Mesodermal cell (in vitro differentiated cells): ENCODE measurements at regions not wholly inside any gene's neighbourhood (a gene's known extent, or its start where the extent isn't known, plus 50 kb on each side); places are given as distances from the start of the nearest gene placed in this dataset.
"Not testable (repeated sequence)": the region's sequence is repeated elsewhere in the genome, so short reads cannot be mapped to it uniquely, and the experiment has no call there.

Experiments
- H3K27ac ChIP-seq: 2 replicates; pipeline ENCODE4 v1.7.0; 2013; ENCODE audit warnings: mild to moderate bottlenecking, low read depth, low read length, moderate library complexity; ENCODE audit not compliant: severe bottlenecking
- H3K36me3 ChIP-seq: 2 replicates; pipeline ENCODE4 v1.7.1; 2013; ENCODE audit warnings: mild to moderate bottlenecking, low read length, moderate library complexity; ENCODE audit not compliant: control insufficient read depth, insufficient read depth
- H3K4me1 ChIP-seq: one replicate; pipeline ENCODE4 v1.7.1; 2013; ENCODE audit warnings: mild to moderate bottlenecking, low read length; ENCODE audit not compliant: insufficient read depth, control insufficient read depth, poor library complexity, severe bottlenecking
- H3K4me3 ChIP-seq: 2 replicates; pipeline ENCODE4 v1.7.0; 2013; ENCODE audit warnings: low read length, control low read depth, mild to moderate bottlenecking; ENCODE audit not compliant: insufficient read depth, poor library complexity, severe bottlenecking; ENCODE audit errors: extremely low read depth
- H3K9me3 ChIP-seq: 2 replicates; pipeline ENCODE4 v1.7.1; 2013; ENCODE audit warnings: mild to moderate bottlenecking, low read length, moderate library complexity; ENCODE audit not compliant: control insufficient read depth
- WGBS, 2 experiments: methylation state at CpG; one replicate each; pipeline ENCODE4 v1.1.5; 2013; ENCODE audit warnings: missing lambda C conversion rate in 2 of 2; ENCODE audit not compliant: insufficient coverage in 2 of 2; 5-methylcytosine and 5-hydroxymethylcytosine counted together

GRCh38 chr4:65265526-65265925 is 404.8 kb downstream of the EPHA5 start:
- Histone ChIP-seq H3K4me3 (no peak overlapping the region), H3K27ac (no peak overlapping the region), H3K9me3 (no peaks in the 10 kb centered on the region), H3K36me3 (no peaks in the 10 kb centered on the region), H3K4me1 (no peaks in the 10 kb centered on the region)

DNA sequence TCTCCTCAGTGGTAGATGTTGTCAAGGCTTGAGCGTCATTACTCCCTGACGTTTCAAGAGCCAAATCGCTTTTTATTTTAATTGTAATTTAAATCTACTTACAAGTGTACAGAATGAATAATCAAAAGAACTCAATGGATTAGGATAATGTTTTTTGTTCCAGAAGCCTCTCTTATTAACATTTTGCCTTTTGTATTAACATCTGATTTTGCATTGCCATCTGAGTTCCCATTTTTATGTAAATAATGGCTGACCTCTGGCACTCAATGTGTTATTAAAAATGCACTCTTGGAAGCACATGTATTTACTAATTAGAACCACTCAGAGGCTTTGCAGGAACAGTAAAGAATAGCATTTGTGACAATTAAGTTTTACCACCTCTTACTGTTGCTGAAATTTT is 411.0 kb downstream of the EPHA5 start:
- H3K9me3 ChIP-seq = no peaks in the 10 kb centered on the region
- no CpG with 5 or more reads among the region's 3 CpGs for WGBS, 2 experiments
- no peak overlapping the region for H3K27ac ChIP-seq
- H3K36me3 ChIP-seq = no peaks in the 10 kb centered on the region
- H3K4me3 ChIP-seq = no peak overlapping the region
- no peaks in the 10 kb centered on the region for H3K4me1 ChIP-seq

DNA sequence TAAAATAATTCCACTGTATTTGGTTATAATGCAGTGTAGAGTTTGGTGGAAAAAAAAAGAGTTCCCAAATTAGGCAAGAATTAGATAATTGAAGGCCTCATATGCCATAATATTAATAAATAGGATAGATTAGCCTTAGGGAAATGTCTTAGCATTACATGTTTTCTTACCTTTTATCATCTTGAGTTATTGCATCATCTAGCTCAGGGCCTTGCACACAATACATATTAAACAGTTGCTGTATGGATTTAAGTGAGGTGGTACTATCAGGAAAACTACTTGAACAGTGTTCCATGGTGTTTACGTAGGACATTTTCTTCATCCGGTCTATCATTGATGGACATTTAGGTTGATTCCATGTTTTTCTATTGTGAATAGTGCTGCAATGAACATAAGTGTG is 419.4 kb downstream of the EPHA5 start:
- H3K9me3 ChIP-seq = no peaks in the 10 kb centered on the region
- H3K36me3 ChIP-seq = no peaks in the 10 kb centered on the region
- no peak overlapping the region for H3K4me3 ChIP-seq
- no peaks in the 10 kb centered on the region for H3K4me1 ChIP-seq
- WGBS, 2 experiments = 94 to 95% methylated on average over 2 of the region's 2 CpGs
- no peak overlapping the region for H3K27ac ChIP-seq

- no peaks in the 10 kb centered on the region for H3K4me1 ChIP-seq
- H3K4me3 ChIP-seq = no peak overlapping the region
- H3K27ac ChIP-seq = no peak overlapping the region
- no peaks in the 10 kb centered on the region for H3K36me3 ChIP-seq
- H3K9me3 ChIP-seq = no peaks in the 10 kb centered on the region
Measured at GRCh38 chr4:65249111-65249510, 421.2 kb downstream of the EPHA5 start.

- 90 to 100% methylated on average over 11 to 12 of the region's 16 CpGs for WGBS, 2 experiments
- Histone ChIP-seq H3K36me3 (no peaks in the 10 kb centered on the region), H3K4me1 (no peaks in the 10 kb centered on the region), H3K27ac (no peak overlapping the region), H3K4me3 (no peak overlapping the region), H3K9me3 (no peaks in the 10 kb centered on the region)
Measured at GRCh38 chr4:65242156-65242846, 428.0 kb downstream of the EPHA5 start.

- Histone ChIP-seq H3K4me3 (no peak overlapping the region), H3K4me1 (no peaks in the 10 kb centered on the region), H3K9me3 (no peaks in the 10 kb centered on the region), H3K36me3 (no peaks in the 10 kb centered on the region), H3K27ac (no peak overlapping the region)
- 96 to 97% methylated on average over 20 to 24 of the region's 26 CpGs for WGBS, 2 experiments
Measured at GRCh38 chr4:65241257-65241997, 428.9 kb downstream of the EPHA5 start.

GRCh38 chr4:65234061-65234460 is 436.2 kb downstream of the EPHA5 start:
- Histone ChIP-seq H3K4me3 (no peak overlapping the region), H3K4me1 (no peaks in the 10 kb centered on the region), H3K27ac (no peak overlapping the region), H3K36me3 (no peaks in the 10 kb centered on the region), H3K9me3 (no peaks in the 10 kb centered on the region)
- 69 to 100% methylated on average over 2 of the region's 2 CpGs for WGBS, 2 experiments

DNA sequence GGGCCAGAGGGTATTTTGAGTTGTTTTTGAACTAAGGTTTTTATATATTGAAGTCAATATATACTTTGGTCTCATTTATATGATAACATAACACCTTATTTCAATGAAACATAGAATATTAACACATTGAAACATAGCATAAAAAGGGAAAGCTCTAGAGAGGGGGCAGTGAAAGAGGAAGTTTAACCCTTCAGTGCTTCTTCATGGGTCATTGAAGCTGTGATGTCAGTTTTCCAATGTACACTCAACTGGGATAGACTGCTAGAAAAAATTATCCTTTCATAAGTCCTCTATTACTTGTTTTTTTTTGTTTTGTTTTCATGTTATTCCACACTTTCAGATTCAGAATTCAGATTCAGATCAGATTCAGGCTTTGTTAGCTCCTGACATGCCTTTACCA is 442.7 kb downstream of the EPHA5 start:
- Histone ChIP-seq H3K27ac (no peak overlapping the region), H3K36me3 (no peaks in the 10 kb centered on the region), H3K4me3 (no peak overlapping the region), H3K4me1 (no peaks in the 10 kb centered on the region), H3K9me3 (no peaks in the 10 kb centered on the region)

DNA sequence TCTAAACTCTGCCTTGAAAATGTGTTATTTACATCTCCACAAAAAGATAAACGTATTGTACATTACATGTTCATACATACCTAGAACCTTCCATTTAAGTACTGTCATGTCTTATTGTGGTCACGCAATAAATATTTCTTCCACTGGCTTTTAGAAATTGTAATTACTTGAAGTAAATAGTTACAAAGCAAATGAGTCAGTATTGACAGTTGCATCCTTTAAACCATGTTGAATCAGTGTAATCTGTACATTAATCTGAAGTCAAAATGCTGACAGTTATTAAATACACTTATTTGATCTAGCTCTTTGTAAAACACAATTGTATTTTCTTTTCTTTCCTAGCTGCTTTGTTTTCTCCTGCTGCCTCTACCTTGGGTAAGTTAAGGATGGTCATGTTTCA is 446.7 kb downstream of the EPHA5 start:
- WGBS, 2 experiments = 100% methylated on average over 1 of the region's 2 CpGs; no CpG with 5 or more reads in 1 of the 2 experiments
- Histone ChIP-seq H3K36me3 (no peaks in the 10 kb centered on the region), H3K4me3 (no peak overlapping the region), H3K27ac (no peak overlapping the region), H3K4me1 (no peaks in the 10 kb centered on the region), H3K9me3 (no peaks in the 10 kb centered on the region)

GRCh38 chr4:65223074-65223473 is 447.2 kb downstream of the EPHA5 start:
- H3K27ac ChIP-seq, H3K4me1 ChIP-seq, H3K9me3 ChIP-seq, H3K4me3 ChIP-seq, H3K36me3 ChIP-seq: not testable (repeated sequence)
- 92 to 100% methylated on average over 5 to 6 of the region's 11 CpGs for WGBS, 2 experiments

DNA sequence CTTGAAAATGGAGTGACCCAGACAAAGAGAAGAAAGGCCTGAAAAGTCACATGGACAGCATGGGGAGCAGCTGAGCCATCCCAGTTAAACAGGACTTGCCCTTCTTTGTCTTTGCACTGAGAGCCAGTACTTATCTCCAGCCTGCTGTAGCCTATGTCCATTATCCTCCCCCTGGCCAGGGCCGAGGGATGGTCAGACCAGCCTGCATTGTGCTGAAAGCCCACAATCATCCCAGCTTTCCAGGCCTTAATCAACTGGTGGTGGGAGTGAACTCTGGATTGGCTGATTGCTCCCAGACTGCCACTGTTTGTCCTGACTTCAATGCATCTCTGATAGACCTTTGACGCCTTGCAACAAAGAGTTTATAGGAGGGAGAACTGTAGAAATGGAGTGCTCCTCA is 453.1 kb downstream of the EPHA5 start:
- Histone ChIP-seq H3K27ac (no peak overlapping the region), H3K4me3 (no peak overlapping the region), H3K4me1 (no peaks in the 10 kb centered on the region), H3K36me3 (no peaks in the 10 kb centered on the region), H3K9me3 (no peaks in the 10 kb centered on the region)
- 83% methylated on average over 1 of the region's 2 CpGs; no CpG with 5 or more reads in 1 of the 2 experiments for WGBS, 2 experiments
